GM23338 (cell line): ENCODE measurements at regions not wholly inside any gene's neighbourhood (a gene's known extent, or its start where the extent isn't known, plus 50 kb on each side); places are given as distances from the start of the nearest gene placed in this dataset.

ENCODE experiments used
- CREB1 ChIP-seq: fragments of 250-450 bp; sonication (Bioruptor Pico); IDR thresholded peaks from 2 replicates; pipeline ENCODE4 v1.5.0; 2020; ENCODE audit warnings: low read depth, mild to moderate bottlenecking, moderate library complexity
- POLR2AphosphoS5 ChIP-seq: IDR thresholded peaks from 2 replicates; pipeline ENCODE4 v1.6.1; 2016; ENCODE audit warnings: antibody characterized with exemption, low read depth
- STAT1 ChIP-seq: IDR thresholded peaks from one replicate; pipeline ENCODE4 v1.6.1; 2016; ENCODE audit warnings: antibody characterized with exemption; ENCODE audit not compliant: unreplicated experiment
- TF ChIP-seq, protein P1 (sequence below): fragments of 250-450 bp; sonication (Bioruptor Pico); IDR thresholded peaks from 2 replicates; pipeline ENCODE4 v1.5.0; 2020; ENCODE audit warnings: mild to moderate bottlenecking, moderate library complexity
- TF ChIP-seq, protein P2 (sequence below): IDR thresholded peaks from one replicate; pipeline ENCODE4 v1.6.1; 2018; ENCODE audit warnings: antibody characterized with exemption; ENCODE audit not compliant: unreplicated experiment
- TF ChIP-seq, protein P3 (sequence below), 2 experiments: fragments of 200-600 bp in 1 of 2; sonication (generic) in 1 of 2; conservative IDR thresholded peaks; 2 replicates each; pipeline versions ENCODE4 v1.5.1 to v1.6.1; 2016 to 2017; ENCODE audit warnings: antibody characterized with exemption in 2 of 2, low read depth in 2 of 2, mild to moderate bottlenecking in 2 of 2, moderate library complexity in 1 of 2

DNA sequence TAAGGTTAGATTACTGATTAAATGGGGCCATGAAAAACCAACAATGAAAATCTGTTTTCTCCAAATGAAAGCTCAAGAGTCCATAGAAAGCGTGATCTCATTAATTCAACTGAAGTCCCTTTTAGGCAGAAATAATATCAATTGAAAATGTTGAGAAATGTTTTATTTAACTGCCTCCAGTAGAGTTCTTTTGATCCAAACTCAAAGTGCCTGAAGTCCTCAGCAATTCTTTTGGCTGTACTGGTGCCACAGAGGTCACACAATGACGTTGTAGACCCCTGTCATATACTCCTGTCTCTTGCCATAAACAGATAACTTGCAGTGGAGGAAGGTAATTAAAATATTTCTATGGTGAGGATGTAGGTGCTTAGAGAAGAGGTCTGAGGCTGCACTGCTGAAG is 1420.5 kb downstream of the CDH12 start (continued):
- TF ChIP-seq, protein P1, sequence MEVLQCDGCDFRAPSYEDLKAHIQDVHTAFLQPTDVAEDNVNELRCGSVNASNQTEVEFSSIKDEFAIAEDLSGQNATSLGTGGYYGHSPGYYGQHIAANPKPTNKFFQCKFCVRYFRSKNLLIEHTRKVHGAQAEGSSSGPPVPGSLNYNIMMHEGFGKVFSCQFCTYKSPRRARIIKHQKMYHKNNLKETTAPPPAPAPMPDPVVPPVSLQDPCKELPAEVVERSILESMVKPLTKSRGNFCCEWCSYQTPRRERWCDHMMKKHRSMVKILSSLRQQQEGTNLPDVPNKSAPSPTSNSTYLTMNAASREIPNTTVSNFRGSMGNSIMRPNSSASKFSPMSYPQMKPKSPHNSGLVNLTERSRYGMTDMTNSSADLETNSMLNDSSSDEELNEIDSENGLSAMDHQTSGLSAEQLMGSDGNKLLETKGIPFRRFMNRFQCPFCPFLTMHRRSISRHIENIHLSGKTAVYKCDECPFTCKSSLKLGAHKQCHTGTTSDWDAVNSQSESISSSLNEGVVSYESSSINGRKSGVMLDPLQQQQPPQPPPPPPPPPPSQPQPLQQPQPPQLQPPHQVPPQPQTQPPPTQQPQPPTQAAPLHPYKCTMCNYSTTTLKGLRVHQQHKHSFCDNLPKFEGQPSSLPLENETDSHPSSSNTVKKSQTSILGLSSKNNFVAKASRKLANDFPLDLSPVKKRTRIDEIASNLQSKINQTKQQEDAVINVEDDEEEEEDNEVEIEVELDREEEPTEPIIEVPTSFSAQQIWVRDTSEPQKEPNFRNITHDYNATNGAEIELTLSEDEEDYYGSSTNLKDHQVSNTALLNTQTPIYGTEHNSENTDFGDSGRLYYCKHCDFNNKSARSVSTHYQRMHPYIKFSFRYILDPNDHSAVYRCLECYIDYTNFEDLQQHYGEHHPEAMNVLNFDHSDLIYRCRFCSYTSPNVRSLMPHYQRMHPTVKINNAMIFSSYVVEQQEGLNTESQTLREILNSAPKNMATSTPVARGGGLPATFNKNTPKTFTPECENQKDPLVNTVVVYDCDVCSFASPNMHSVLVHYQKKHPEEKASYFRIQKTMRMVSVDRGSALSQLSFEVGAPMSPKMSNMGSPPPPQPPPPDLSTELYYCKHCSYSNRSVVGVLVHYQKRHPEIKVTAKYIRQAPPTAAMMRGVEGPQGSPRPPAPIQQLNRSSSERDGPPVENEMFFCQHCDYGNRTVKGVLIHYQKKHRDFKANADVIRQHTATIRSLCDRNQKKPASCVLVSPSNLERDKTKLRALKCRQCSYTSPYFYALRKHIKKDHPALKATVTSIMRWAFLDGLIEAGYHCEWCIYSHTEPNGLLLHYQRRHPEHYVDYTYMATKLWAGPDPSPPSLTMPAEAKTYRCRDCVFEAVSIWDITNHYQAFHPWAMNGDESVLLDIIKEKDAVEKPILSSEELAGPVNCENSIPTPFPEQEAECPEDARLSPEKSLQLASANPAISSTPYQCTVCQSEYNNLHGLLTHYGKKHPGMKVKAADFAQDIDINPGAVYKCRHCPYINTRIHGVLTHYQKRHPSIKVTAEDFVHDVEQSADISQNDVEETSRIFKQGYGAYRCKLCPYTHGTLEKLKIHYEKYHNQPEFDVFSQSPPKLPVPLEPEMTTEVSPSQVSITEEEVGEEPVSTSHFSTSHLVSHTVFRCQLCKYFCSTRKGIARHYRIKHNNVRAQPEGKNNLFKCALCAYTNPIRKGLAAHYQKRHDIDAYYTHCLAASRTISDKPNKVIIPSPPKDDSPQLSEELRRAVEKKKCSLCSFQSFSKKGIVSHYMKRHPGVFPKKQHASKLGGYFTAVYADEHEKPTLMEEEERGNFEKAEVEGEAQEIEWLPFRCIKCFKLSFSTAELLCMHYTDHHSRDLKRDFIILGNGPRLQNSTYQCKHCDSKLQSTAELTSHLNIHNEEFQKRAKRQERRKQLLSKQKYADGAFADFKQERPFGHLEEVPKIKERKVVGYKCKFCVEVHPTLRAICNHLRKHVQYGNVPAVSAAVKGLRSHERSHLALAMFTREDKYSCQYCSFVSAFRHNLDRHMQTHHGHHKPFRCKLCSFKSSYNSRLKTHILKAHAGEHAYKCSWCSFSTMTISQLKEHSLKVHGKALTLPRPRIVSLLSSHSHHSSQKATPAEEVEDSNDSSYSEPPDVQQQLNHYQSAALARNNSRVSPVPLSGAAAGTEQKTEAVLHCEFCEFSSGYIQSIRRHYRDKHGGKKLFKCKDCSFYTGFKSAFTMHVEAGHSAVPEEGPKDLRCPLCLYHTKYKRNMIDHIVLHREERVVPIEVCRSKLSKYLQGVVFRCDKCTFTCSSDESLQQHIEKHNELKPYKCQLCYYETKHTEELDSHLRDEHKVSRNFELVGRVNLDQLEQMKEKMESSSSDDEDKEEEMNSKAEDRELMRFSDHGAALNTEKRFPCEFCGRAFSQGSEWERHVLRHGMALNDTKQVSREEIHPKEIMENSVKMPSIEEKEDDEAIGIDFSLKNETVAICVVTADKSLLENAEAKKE (CRISPR knock-in tag): no peak
- no peak for TF ChIP-seq CREB1 (CRISPR knock-in tag)
- TF ChIP-seq, protein P2, sequence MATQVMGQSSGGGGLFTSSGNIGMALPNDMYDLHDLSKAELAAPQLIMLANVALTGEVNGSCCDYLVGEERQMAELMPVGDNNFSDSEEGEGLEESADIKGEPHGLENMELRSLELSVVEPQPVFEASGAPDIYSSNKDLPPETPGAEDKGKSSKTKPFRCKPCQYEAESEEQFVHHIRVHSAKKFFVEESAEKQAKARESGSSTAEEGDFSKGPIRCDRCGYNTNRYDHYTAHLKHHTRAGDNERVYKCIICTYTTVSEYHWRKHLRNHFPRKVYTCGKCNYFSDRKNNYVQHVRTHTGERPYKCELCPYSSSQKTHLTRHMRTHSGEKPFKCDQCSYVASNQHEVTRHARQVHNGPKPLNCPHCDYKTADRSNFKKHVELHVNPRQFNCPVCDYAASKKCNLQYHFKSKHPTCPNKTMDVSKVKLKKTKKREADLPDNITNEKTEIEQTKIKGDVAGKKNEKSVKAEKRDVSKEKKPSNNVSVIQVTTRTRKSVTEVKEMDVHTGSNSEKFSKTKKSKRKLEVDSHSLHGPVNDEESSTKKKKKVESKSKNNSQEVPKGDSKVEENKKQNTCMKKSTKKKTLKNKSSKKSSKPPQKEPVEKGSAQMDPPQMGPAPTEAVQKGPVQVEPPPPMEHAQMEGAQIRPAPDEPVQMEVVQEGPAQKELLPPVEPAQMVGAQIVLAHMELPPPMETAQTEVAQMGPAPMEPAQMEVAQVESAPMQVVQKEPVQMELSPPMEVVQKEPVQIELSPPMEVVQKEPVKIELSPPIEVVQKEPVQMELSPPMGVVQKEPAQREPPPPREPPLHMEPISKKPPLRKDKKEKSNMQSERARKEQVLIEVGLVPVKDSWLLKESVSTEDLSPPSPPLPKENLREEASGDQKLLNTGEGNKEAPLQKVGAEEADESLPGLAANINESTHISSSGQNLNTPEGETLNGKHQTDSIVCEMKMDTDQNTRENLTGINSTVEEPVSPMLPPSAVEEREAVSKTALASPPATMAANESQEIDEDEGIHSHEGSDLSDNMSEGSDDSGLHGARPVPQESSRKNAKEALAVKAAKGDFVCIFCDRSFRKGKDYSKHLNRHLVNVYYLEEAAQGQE: no peak
- TF ChIP-seq, protein P3, sequence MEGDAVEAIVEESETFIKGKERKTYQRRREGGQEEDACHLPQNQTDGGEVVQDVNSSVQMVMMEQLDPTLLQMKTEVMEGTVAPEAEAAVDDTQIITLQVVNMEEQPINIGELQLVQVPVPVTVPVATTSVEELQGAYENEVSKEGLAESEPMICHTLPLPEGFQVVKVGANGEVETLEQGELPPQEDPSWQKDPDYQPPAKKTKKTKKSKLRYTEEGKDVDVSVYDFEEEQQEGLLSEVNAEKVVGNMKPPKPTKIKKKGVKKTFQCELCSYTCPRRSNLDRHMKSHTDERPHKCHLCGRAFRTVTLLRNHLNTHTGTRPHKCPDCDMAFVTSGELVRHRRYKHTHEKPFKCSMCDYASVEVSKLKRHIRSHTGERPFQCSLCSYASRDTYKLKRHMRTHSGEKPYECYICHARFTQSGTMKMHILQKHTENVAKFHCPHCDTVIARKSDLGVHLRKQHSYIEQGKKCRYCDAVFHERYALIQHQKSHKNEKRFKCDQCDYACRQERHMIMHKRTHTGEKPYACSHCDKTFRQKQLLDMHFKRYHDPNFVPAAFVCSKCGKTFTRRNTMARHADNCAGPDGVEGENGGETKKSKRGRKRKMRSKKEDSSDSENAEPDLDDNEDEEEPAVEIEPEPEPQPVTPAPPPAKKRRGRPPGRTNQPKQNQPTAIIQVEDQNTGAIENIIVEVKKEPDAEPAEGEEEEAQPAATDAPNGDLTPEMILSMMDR (conservative IDR thresholded peaks at IDR 0.05; ENCODE audit: low read depth in 2 of 2): no peak
- no peak for TF ChIP-seq POLR2AphosphoS5
- no peak for TF ChIP-seq STAT1
